ENCODE measurements at regions not wholly inside any gene's neighbourhood (a gene's known extent, or its start where the extent isn't known, plus 50 kb on each side); places are given as distances from the start of the nearest gene placed in this dataset.

GRCh38 chr9:28518439-28518838 lies 945.2 kb upstream of the C9orf72 start:
- no peak for TF ChIP-seq POLR2A (IDR thresholded peaks at IDR 0.05; ENCODE audit: low read length)
- no peak for TF ChIP-seq GATA1 (IDR thresholded peaks at IDR 0.05; ENCODE audit: low read depth, low read length)

All from erythroblast (primary cell).